Ovary (tissue), 7 donors: ENCODE measurements at regions not wholly inside any gene's neighbourhood (a gene's known extent, or its start where the extent isn't known, plus 50 kb on each side); places are given as distances from the start of the nearest gene placed in this dataset.

Experiments used
- DNase-seq, 5 donors: peaks; one replicate each; pipeline ENCODE4 v3.0.0-alpha.2; 2019 to 2020
- H3K27ac ChIP-seq, 2 donors: fragments of 200-600 bp; one replicate each; pipeline versions ENCODE4 v1.5.1 to v1.8.0; 2019 to 2022
- H3K27me3 ChIP-seq: fragments of 200-600 bp; one replicate; pipeline ENCODE4 v1.8.0; 2022
- H3K36me3 ChIP-seq: fragments of 200-600 bp; sonication (generic); one replicate; pipeline ENCODE4 v1.5.1; 2019
- H3K4me1 ChIP-seq: one replicate; pipeline ENCODE4 v1.8.1; 2013; ENCODE audit warnings: mild to moderate bottlenecking, moderate library complexity; ENCODE audit not compliant: insufficient read depth
- H3K4me3 ChIP-seq: fragments of 200-600 bp; sonication (generic); one replicate; pipeline ENCODE4 v1.5.1; 2017
- H3K9me3 ChIP-seq, 2 donors: fragments of 200-600 bp in 1 of 2; sonication (generic) in 1 of 2; one replicate each; pipeline versions ENCODE4 v1.5.1 to v1.8.1; 2013 to 2019; ENCODE audit warnings: mild to moderate bottlenecking in 1 of 2, moderate library complexity in 1 of 2
- CTCF ChIP-seq, 3 donors: fragments of 450-650 bp in 2 of 3; fragments of 200-600 bp in 1 of 3; IDR thresholded peaks; one replicate each; pipeline versions ENCODE4 v1.5.1 to v1.8.0; 2016 to 2022; ENCODE audit warnings: antibody characterized with exemption in 3 of 3, mild to moderate bottlenecking in 1 of 3
- EP300 ChIP-seq: sonication (generic); formaldehyde crosslinking; IDR thresholded peaks from one replicate; pipeline ENCODE4 v1.6.1; 2017; ENCODE audit warnings: antibody characterized with exemption
- POLR2A ChIP-seq: fragments of 450-650 bp; IDR thresholded peaks from one replicate; pipeline ENCODE4 v1.6.1; 2017; ENCODE audit warnings: antibody characterized with exemption, mild to moderate bottlenecking, moderate library complexity
- WGBS, 3 donors: extraction: QIAGEN DNeasy Blood & Tissue Kit in 1 of 3; methylation state at CpG; one replicate each; pipeline versions ENCODE4 v1.1.5 to v1.1.7; 2013 to 2017; 5-methylcytosine and 5-hydroxymethylcytosine counted together
- intact Hi-C, 4 donors: fragments of 100-400 bp; cut with DNase I; formaldehyde crosslinking; loops; one replicate each; pipeline versions ENCODE4 v1.11.0 to v1.15.1; 2022 to 2023
- donor health status: DM: no; HTN: no; CAD: no; lungs with moderate emphysema.
- donor health status: DM: no; HTN: no; CAD: no.
- donor health status: Bipolar disorder and iron deficiency.
- donor health status: DM: no; HTN: no; CAD: no.
- donor health status: DM: yes; HTN: yes; CAD: no.

GRCh38 chr3:113094337-113095221 is 103.8 kb downstream of the GTPBP8 start:
- H3K27ac ChIP-seq = no peak overlapping the region
- intact Hi-C loops = no loop called here
- WGBS, 3 donors = 91 to 93% (median 93%) methylated on average over 7 of the region's 7 CpGs
- TF ChIP-seq EP300 (no peak), CTCF (IDR thresholded peaks at IDR 0.05) (no peak), POLR2A (no peak)
- H3K4me1 ChIP-seq = no peaks in the 10 kb centered on the region
- no peak overlapping the region for H3K4me3 ChIP-seq
- H3K9me3 ChIP-seq = no peaks in the 10 kb centered on the region
- DNase-seq = no peak
- H3K36me3 ChIP-seq = no peaks in the 10 kb centered on the region
- no peaks in the 10 kb centered on the region for H3K27me3 ChIP-seq

- 83 to 86% (median 85%) methylated on average over 2 of the region's 2 CpGs for WGBS, 3 donors
- Histone ChIP-seq H3K9me3 (no peaks in the 10 kb centered on the region), H3K4me1 (no peaks in the 10 kb centered on the region), H3K27me3 (no peaks in the 10 kb centered on the region), H3K36me3 (no peaks in the 10 kb centered on the region), H3K4me3 (no peak overlapping the region), H3K27ac (no peak overlapping the region)
- intact Hi-C loops = no loop called here
- no peak for DNase-seq
- TF ChIP-seq EP300 = no peak
- no peak for TF ChIP-seq CTCF (IDR thresholded peaks at IDR 0.05)
- TF ChIP-seq POLR2A = no peak
Observed at GRCh38 chr3:113096188-113096892, 105.6 kb downstream of the GTPBP8 start.

- Histone ChIP-seq H3K4me1 (no peaks in the 10 kb centered on the region), H3K27ac (no peak overlapping the region), H3K27me3 (no peaks in the 10 kb centered on the region), H3K9me3 (no peaks in the 10 kb centered on the region), H3K4me3 (no peak overlapping the region), H3K36me3 (no peaks in the 10 kb centered on the region)
- intact Hi-C loops = no loop called here
- no peak for TF ChIP-seq CTCF (IDR thresholded peaks at IDR 0.05)
- TF ChIP-seq POLR2A = no peak
- TF ChIP-seq EP300 = no peak
- no peak for DNase-seq
- WGBS, 3 donors = 27 to 56% (median 42%) methylated on average over 3 of the region's 3 CpGs
Observed at GRCh38 chr3:113097960-113098447, 107.2 kb downstream of the GTPBP8 start.

- peaks cover 1% of the 10 kb centered on the region for H3K4me1 ChIP-seq
- DNase-seq = no peak
- no peak for TF ChIP-seq EP300
- no peak for TF ChIP-seq POLR2A
- no peak for TF ChIP-seq CTCF (IDR thresholded peaks at IDR 0.05)
- no peaks in the 10 kb centered on the region for H3K9me3 ChIP-seq
- no peaks in the 10 kb centered on the region for H3K27me3 ChIP-seq
- H3K4me3 ChIP-seq = no peak overlapping the region
- WGBS, 3 donors = 90 to 95% (median 92%) methylated on average over 2 of the region's 2 CpGs
- intact Hi-C loops = no loop called here
- H3K27ac ChIP-seq = no peak overlapping the region
- H3K36me3 ChIP-seq = no peaks in the 10 kb centered on the region
Observed at GRCh38 chr3:113100063-113100462, 109.3 kb downstream of the GTPBP8 start.
